Stimulated activated CD4-positive, alpha-beta T cell treated with anti-CD3 and anti-CD28 coated beads, TNF-alpha, amount 100 ng/mL, for 48 hours (primary cell): ENCODE measurements at regions not wholly inside any gene's neighbourhood (a gene's known extent, or its start where the extent isn't known, plus 50 kb on each side); places are given as distances from the start of the nearest gene placed in this dataset.
"Not testable (repeated sequence)": the region's sequence is repeated elsewhere in the genome, so short reads cannot be mapped to it uniquely, and the experiment has no call there.

Experiments
- DNase-seq, 3 donors: peaks; one replicate each; pipeline ENCODE4 v3.0.0-alpha.2; 2020; ENCODE audit warnings: low read depth in 3 of 3

DNA sequence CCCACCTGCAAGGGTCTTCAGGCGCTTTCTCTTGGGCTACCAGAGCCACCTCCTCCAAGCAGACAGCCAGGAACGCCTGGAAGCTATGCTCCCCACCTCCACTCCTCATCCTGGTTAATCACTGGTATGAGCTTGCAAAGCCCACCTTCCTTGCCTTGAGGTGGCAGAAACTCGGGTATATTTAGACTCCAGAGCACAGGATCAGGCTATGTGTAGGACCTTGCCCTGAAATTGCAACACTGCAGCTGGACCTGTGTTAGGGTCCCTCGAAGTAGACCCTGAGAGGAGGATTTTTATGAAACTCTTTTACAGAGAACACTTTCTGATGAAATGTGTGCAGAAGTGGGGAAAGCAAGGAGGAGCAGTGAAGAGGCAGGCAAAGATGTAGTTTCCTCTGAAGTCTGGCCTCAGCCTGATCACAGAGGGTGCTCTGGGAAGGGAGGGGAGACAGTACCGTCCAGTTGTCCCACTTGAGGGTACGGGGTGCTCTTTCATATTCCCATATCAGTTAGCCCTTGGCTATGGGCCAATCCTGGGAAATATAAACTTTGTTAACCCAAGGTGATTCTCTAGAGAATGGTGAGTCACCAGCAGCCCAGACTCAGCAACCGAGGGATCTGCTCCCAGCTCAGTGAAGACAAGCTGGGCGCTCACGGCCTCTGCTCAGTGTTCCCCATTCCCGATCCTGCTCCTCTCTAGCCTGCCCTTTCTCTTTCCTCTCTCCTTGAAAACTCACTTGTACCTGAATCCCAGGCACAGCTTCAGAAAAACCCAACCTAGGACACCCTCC lies 157.9 kb downstream of the UQCRFS1 start:
- DNase-seq, result no peak

DNA sequence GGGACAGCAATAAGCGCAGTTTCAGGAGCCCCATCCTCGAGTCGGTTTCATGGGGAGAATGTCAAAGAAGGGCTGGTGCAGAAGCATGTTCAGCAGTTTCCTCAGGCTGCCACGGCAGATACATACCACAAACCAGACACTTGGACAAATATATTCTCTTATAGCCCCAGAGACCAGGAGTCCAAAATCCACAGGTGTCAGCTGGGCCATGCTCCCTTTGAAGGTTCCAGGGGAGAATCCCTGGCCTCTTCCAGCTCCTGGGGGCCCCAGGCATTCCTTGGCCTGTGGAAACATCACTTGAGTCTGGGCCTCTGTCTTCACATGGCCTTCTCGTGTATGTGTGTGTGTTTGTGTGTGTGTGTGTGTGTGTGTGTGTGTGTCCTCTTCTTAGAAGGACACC lies 164.1 kb downstream of the UQCRFS1 start:
- no peak for DNase-seq

DNA sequence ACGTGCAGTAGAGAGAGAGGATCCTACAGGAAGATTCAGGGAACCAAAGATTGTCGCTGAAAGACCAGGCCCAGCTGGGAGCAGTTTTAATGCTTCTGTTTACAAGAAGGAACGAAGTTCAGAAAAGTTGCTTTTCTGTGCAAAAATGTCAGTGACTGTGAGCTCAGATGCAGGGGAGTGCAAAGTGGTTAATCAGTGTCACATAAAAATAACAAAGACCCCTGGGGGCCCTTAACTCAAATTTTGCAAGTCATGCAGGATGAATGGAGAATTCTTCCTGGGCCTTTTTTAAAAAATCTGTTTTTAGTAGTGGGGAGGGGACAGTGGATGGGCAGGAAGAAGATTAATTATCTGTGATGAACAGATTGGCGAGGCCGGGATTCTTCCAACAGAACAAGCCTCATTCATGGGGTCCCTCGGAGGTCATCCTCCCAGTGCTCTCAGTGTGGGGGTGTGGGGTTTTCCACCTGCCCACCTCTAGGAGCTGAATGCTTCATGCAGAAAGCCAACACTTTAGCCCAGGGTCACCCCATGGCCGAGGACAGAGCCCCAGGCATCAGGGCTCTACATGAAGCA lies 167.2 kb downstream of the UQCRFS1 start:
- DNase-seq, result no peak

DNA sequence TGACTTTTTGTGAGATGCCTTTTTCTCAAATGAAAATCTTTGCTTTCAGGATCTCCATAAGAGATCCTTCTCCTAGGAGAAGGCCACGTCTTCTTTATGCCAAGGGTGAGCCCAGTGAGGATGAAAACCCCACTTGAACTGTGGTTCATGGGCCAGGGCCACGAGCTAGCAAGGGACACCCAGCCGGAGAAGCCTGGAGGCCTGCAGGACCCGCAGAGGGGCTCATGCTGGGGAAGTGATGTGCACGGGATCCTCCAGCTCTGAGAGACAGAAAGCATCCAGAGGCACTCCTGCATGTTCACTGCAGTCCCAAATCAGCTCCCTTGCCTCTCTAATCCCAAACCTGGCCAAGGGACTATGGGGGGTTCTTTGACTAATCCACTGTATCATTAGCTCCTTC lies 168.9 kb downstream of the UQCRFS1 start:
- DNase-seq, result no peak

DNA sequence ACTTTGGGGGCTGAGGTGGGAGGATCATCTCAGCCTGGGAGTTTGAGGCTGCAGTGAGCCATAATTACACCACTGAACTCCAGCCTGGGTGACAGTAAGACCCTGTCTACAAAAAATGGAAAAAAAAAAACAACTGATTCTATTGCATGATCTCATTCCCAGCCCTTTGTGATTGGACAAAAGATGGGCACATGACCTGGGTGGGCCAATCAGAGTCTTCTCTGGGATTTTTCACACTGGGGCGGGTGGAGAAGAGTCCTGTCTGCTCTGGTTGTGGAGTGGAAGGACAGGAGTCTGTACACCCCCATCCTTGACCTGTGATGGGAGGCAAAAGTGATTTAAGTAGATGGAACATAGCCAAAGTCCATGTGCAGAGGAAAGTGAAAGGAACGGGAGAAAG lies 170.5 kb downstream of the UQCRFS1 start:
- no peak for DNase-seq

DNA sequence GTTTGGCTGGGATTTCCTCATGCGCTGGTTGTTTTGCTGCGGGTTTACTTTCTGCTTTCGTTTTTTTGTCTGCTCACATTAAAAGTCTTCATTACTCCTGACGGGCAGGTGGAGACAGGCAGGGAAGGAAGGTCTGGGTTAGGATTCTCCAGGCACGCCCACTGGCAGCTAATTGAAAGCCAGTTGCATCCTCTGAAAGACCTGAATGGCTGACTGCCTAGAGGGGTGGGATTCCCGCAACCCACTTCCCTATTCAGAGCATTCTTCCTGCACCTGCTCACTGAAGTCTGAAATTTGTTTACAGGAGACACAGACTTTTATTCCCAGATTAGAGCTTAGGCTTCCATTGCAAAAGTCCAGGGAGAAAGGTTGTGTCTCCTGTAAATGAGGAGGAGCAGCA lies 172.0 kb downstream of the UQCRFS1 start:
- DNase-seq, result no peak

DNA sequence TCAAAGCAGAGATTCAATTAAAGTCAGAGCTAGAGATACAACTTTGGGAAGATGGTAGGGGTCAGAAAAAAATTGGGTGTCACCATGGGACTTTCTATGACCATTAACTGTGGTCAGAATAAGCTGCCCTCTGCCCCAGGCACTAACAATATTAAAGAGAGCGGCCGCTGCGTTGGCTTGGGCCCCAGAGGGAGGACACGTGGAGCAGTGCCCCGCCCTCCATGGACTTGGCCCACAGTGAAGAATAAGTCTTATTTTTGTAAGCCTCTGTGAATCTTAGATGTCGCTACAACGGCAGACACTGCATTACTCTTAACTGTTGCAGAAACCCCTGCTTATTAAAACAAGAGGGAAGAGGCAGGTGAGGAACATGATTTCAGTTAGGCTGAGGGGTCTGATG lies 172.7 kb downstream of the UQCRFS1 start:
- DNase-seq, result no peak

DNA sequence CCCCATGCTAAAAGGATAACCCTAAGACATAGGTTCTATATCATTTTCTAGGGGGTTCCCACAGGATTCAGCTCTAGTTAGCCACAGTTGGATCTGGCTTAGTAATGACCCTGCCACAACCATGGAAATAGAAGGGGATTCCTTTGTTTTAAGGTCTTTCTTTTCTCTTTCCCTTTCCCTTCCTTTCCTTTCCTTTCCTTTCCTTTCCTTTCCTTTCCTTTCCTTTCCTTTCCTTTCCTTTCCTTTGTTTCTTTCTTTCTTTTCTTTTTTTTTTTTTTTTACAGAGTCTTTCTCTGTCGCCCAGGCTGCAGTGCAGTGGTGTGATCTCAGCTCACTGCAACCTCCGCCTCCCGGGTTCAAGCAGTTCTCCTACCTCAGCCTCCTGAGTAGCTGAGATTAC lies 173.9 kb downstream of the UQCRFS1 start:
- DNase-seq, result not testable (repeated sequence)

DNA sequence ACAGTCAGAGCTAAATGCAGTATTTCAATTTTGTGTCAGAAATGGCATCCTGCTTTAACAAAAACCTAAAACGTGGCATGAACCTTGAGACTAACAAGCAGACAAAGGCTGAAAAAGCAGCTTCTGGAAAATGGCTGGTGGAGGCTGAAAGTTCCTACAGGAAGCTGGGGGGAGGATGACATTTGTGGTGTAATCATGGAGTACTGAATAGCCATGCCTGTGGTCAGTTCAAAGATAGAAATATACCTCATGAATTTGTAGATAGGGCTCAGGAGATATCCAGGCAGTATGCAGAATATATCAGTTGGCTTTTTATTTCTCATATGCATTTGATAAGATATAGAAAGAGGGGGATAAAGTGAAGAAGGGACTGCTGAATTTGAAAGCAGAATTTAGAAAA lies 181.7 kb downstream of the UQCRFS1 start:
- no peak for DNase-seq

DNA sequence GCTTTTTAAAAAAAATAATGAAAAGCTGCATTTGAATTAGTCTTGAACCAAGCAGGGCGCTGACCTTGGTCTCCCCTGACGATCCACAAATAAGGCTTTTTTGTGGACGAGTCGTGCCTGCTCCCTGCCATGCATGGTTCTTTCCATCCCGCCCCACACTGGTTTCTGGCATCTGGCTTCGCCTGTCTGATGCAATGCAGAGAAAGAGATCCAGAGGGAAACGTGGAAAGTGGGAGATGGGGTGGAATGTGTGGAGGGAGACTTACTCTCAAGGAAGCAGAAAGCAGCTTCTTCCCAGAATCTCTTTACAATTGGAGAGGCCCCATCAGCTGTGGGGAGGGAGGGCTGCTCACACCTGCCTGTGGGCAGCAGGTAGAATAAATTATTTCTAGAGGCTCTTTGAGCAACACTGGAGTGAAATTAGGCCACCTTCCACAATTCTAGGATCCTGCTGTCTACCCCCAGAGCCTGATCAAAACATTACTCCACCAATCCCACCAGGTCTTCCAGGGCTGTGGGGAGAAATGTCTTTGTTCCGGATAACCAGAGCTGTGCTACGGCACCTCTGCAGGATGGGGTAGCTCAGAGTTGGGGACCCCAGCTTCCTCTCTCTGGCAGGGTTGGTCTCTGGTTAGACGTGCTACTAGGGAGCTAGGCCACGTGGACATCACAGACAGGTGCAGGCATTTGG lies 183.5 kb downstream of the UQCRFS1 start:
- DNase-seq, result no peak

DNA sequence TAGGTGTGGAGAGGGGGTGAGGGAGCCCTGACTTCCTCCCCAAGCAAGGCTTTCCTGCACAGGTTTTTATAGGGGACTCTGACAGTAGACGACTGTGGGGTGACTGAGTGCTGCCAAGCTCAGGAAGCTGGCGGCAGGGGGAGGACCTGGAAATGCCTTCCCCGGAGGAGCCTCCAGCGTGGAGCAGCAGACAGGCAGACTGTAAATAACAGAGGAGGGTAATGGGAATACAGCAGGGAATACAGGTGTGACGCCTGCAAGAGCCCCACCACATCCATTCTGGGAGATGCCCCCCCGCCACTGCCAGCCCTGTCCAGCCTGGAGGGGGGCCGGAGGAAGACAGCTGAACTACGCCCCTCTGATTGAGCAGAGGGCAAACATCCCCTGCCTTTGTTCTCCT lies 190.4 kb downstream of the UQCRFS1 start:
- no peak for DNase-seq

DNA sequence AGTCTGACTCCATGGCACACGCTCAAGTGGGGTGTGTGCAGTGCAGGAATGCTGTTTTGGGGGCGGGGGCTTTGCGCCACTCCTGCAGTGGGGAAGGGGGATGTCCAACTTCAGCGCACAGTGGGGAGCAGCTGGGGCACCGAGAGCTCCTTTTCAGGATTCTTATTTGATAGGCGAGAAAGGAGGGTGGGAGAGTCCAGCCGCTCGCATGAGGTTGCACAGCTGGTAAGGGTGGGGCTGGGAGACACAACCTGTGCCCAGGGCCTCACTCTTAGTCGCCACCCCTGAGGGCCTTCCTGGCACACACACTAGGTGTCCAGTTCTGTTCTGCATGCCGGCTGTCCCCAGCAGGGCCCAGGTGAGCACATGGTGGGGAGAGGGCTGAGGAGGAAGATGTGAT lies 190.8 kb downstream of the UQCRFS1 start:
- no peak for DNase-seq

DNA sequence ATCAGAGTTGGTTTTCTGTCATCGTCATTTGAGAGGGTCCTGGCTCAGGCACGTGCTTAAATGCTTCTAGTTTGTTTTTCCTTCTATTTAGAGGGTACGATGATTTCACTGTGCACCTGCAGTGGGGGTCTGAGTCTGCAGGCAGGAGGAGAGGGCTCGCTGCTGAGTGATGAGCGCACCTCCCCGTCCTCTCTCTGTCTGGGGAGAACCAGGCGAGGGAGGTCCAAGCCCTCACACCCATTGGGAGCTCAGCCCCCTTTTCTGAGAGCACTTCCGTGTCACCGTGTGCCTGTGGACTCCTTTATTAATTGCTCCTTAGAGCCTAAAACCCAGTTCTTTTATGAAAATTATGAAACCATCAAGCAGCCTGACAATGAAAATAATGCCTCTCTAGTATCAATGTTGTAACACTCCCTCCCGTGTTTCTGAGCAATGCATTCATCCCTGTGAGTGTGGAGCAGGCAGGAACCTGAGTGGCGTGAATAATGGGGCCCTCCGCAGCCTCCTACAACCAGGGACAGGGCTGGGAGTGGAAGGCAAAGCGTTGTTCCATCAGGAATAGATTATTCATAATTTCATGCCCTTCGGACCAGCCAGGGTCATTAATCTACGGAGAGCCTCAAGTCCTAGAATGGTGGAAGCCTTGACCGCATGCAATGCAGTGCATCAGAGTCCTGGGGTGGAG lies 191.6 kb downstream of the UQCRFS1 start:
- DNase-seq, result no peak

DNA sequence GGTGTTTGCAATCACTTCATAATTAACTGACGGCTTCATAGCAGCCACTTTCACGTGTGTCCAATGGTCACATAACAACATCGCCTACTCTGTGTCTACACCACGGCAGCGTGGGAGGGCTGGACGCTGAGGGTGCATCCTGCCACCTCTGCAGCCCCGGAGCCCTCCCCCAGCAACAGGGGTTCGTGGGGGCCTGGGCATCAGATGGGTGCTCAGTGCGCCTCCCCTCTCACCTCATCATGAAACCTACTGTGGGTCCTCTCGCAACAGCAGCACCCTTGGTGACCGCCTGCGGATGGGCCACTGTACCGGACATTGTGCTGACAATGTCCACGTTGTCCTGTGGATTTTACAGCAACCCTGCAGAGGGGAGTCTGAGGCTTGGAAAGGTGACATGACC lies 193.5 kb downstream of the UQCRFS1 start:
- no peak for DNase-seq

DNA sequence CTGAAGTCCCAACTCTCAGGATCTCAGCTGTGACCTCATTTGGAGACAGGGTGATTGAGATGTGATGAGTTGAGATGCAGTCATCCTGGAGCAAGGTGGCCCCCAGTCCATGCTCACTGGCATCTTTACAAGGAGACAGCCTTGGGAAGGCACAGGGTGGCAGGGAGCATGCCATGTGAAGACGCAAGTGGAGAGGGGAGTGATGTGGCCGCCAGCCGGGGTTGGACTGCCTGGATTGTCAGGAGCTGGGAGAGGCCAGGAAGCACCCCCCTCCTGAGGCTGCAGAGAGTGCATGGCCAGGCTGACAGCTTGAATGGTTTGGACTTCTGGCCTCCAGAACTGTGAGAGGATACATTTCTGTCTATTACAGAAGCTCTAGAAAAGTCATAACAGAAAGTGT lies 194.4 kb downstream of the UQCRFS1 start:
- DNase-seq, result no peak

DNA sequence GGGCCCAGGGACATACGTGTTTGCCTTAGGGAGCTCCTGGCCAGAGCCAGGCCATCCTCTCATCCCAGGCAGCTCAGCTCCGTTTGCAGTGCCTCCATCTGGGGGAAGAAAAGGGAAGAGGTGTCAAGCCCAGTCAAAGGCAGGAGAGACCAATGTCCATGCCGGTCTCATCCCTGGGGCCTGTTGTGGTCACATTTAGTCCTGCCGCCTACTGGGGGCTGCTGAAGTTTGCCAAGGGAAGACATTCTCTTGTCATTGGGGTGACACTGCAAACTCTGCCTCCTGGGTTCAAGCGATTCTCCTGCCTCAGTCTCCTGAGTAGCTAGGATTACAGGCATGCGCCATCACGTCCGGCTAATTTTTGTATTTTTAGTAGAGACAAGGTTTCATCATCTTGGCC lies 195.2 kb downstream of the UQCRFS1 start:
- DNase-seq, result no peak

DNA sequence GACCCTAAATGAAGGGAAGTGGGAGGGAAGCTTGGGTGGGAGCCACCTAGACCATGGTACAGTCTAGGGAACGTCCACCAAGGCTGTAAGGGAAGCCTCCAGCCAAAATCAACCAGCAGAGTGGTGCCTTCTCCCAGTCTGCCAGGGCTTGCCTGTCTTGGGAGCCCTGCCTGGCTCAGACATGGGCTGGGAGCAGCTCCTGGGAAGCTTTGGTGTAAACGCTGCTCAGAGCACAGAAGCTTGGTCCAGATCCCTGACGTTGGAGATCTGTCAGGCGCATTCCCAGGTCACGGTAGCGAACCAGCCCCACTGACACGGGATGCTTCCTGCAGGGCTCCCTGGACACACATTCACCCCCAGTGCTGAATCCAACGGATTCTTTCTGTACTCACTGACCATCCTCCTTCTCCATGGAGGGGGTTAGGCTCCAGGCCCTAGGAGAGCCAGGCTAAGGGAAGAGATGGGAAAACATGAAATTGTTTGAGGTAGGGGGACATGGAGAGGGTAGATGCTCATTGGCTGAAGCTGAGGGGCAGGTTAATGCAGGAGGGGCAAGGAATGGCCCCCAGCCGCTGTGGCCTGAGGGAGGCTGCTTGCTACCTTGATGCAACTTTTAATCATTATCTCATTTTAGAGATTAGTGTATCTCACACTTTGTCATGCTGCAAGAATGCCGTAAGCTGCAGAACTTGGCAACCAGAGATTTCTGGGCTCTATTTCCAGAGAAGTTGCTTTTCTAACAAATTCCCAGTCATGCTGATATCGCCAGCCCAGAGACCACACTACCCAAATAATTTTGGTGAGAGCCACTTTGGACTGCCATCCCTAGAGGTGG lies 195.8 kb downstream of the UQCRFS1 start:
- DNase-seq, result no peak

DNA sequence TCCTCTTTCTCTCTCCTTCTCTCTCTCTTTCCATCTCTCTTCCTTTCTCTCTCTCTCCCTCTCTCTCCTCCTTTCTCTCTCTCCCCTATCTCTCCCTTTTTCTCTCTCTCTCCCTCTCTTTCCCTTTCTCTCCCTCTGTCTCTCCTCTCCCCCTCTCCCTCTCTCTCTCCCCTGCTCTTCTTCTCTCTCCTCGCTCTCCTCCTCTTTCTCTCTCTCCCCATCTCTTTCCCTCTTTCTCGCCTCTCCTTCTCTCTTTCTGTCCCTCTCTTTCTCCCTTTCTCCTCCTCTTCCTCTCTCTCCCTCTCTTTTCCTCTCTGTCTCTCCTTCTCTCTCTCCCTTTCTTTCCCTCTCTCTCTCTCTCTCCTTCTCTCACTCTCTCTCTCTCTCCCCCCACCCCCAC lies 196.6 kb downstream of the UQCRFS1 start:
- DNase-seq, result no peak

DNA sequence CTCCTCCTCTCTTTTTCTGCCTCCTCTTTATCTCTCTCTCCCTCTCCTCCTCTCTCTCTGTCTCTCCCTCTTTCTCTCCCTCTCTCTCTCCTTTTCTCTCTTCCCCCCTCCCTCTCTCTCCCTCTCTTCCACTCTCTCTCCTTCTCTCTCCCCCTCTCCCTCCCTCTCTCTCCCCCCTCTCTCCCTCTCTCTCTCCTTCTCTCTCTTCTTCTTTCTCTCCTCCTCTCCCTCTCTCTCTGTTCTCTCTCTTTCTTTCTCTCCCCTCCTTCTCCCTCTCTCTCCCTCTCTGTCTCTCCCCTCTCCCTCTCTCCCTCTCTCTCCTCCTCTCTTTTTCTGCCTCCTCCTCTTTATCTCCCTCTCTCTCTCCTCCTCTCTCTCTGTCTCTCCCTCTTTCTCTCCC lies 197.4 kb downstream of the UQCRFS1 start:
- no peak for DNase-seq

DNA sequence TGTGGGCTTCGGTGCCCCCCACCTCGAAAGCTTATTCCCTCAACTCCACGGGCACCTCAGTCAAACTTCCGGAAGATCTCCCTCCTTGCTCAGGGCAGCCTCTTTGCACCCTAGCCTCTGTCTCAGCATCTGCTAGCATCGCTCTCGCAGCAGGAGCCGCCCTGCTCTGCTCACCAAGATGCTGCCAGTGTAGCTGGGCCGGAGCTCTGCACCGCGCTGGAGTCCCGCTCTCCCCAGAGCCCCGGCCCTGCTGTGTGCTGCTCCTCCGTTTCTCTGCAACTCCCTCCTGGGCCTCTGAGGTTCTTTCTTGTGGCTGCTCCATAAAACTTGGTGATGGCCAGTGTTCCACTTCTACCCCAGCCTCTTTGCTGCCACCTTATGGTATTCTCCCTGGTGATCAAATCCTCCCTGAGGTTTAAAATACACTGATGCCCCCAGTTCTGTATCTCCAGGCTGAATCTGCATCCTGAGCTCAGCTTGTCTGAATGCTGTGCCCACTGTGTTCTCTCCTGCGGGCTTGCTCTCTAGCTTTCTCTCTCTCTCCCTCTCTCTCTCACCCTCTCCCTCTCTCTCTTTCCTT lies 198.0 kb downstream of the UQCRFS1 start:
- DNase-seq, result no peak

DNA sequence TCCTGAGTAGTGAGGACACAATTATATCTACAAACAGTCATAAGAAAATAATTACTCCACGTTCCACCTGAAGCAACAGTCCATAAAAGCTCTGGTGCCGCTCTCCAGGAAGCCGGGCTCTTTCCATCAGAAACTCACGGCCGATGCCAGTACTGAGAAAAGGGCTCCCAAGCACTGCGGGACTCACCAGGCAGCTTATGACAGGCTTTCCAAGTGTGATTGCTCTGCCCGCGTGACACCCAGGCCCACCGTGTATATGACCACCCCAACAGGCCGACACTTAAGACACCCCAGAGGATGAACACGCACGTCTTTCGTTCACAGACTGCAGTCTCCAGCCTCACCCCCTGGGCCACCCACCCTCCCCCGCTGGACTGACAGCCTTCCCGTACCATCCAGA lies 199.0 kb downstream of the UQCRFS1 start:
- no peak for DNase-seq
